Tibial artery (tissue), 4 donors: ENCODE measurements at regions not wholly inside any gene's neighbourhood (a gene's known extent, or its start where the extent isn't known, plus 50 kb on each side); places are given as distances from the start of the nearest gene placed in this dataset.

Source experiments
- DNase-seq, 2 donors: peaks; one replicate each; pipeline ENCODE4 v3.0.0-alpha.2; 2019
- H3K27ac ChIP-seq, 2 donors: fragments of 200-600 bp; sonication (generic) in 1 of 2; 1 replicate in 1 of 2; 2 replicates in 1 of 2; pipeline ENCODE4 v1.5.1; 2018 to 2019; ENCODE audit warnings: mild to moderate bottlenecking in 1 of 2
- H3K27me3 ChIP-seq, 2 donors: fragments of 200-600 bp; sonication (generic) in 1 of 2; one replicate each; pipeline versions ENCODE4 v1.5.1 to v1.6.0; 2016 to 2019
- H3K36me3 ChIP-seq, 3 donors: fragments of 200-600 bp; sonication (generic) in 2 of 3; one replicate each; pipeline ENCODE4 v1.5.1; 2016 to 2019; ENCODE audit warnings: mild to moderate bottlenecking in 2 of 3
- H3K4me1 ChIP-seq, 4 donors: fragments of 200-600 bp; sonication (generic) in 2 of 4; 1 replicate in 3 of 4; 2 replicates in 1 of 4; pipeline ENCODE4 v1.5.1; 2016 to 2019
- H3K4me3 ChIP-seq, 2 donors: fragments of 200-600 bp; sonication (generic) in 1 of 2; 1 replicate in 1 of 2; 2 replicates in 1 of 2; pipeline ENCODE4 v1.5.1; 2018 to 2019; ENCODE audit warnings: mild to moderate bottlenecking in 2 of 2
- H3K9me3 ChIP-seq, 3 donors: fragments of 200-600 bp; sonication (generic) in 1 of 3; one replicate each; pipeline ENCODE4 v1.5.1; 2016 to 2019
- intact Hi-C: fragments of 100-400 bp; cut with DNase I; formaldehyde crosslinking; loops from one replicate; pipeline ENCODE4 v1.15.0; 2023; ENCODE audit warnings: low total_unique reads
- TF ChIP-seq, protein P1 (sequence below), 2 experiments: fragments of 200-600 bp in 1 of 2; fragments of 450-650 bp in 1 of 2; IDR thresholded peaks; one replicate each; pipeline ENCODE4 v1.5.1; 2017 to 2019; ENCODE audit warnings: antibody characterized with exemption in 2 of 2, mild to moderate bottlenecking in 1 of 2, moderate library complexity in 1 of 2

DNA sequence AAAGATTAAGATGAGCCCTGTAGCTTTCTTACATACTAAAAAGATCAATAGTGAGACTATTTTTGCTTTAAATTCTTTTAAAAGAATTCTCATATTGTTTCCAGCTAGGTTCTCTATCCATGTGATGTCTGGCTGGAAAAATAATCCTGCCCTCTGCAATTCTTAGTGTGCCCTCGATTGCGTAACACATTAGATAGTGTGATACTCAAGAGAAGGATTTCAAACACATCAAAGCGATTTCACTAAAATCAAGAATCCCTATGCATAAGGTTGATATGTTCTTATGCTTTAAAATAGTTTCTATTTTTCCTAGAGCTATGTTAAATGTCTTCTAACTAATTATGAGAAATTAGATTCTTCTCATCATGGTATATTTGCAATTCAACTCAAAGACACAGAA lies 127.3 kb upstream of the PLEKHA5 start:
- no peak overlapping the region for H3K27ac ChIP-seq
- H3K9me3 ChIP-seq = peaks cover 0 to 3% (median 0%) of the 10 kb centered on the region in 3 donors
- intact Hi-C loops = no loop called here
- H3K27me3 ChIP-seq = no peaks in the 10 kb centered on the region
- no peak for DNase-seq
- H3K4me3 ChIP-seq = no peak overlapping the region
- TF ChIP-seq, protein P1, sequence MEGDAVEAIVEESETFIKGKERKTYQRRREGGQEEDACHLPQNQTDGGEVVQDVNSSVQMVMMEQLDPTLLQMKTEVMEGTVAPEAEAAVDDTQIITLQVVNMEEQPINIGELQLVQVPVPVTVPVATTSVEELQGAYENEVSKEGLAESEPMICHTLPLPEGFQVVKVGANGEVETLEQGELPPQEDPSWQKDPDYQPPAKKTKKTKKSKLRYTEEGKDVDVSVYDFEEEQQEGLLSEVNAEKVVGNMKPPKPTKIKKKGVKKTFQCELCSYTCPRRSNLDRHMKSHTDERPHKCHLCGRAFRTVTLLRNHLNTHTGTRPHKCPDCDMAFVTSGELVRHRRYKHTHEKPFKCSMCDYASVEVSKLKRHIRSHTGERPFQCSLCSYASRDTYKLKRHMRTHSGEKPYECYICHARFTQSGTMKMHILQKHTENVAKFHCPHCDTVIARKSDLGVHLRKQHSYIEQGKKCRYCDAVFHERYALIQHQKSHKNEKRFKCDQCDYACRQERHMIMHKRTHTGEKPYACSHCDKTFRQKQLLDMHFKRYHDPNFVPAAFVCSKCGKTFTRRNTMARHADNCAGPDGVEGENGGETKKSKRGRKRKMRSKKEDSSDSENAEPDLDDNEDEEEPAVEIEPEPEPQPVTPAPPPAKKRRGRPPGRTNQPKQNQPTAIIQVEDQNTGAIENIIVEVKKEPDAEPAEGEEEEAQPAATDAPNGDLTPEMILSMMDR (IDR thresholded peaks at IDR 0.05) = no peak
- H3K36me3 ChIP-seq = no peaks in the 10 kb centered on the region
- H3K4me1 ChIP-seq = no peaks in the 10 kb centered on the region

DNA sequence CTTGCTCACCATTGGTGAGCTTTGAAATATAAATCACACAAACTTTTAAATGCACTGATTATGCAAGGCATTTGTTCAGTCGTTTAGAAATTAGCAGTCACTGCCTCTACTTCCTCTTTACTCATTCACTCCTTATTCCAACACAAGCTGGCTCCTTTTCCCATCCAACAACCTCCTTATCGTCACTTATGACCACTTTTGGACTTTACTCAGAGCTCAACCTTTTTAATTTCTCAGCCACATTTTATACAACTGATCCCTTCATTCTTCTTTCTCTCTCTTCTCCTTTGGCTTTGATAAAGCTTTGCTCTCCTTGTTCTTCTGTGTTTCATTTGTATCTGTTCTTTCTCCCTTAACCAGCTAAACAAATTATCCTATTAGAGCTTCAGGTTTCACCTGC lies 126.4 kb upstream of the PLEKHA5 start:
- Histone ChIP-seq H3K27ac (no peak overlapping the region), H3K36me3 (no peaks in the 10 kb centered on the region), H3K27me3 (no peaks in the 10 kb centered on the region), H3K4me3 (no peak overlapping the region), H3K4me1 (no peaks in the 10 kb centered on the region), H3K9me3 (no peaks in the 10 kb centered on the region)
- no peak for DNase-seq
- intact Hi-C loops = no loop called here
- TF ChIP-seq, protein P1 (IDR thresholded peaks at IDR 0.05) = no peak

DNA sequence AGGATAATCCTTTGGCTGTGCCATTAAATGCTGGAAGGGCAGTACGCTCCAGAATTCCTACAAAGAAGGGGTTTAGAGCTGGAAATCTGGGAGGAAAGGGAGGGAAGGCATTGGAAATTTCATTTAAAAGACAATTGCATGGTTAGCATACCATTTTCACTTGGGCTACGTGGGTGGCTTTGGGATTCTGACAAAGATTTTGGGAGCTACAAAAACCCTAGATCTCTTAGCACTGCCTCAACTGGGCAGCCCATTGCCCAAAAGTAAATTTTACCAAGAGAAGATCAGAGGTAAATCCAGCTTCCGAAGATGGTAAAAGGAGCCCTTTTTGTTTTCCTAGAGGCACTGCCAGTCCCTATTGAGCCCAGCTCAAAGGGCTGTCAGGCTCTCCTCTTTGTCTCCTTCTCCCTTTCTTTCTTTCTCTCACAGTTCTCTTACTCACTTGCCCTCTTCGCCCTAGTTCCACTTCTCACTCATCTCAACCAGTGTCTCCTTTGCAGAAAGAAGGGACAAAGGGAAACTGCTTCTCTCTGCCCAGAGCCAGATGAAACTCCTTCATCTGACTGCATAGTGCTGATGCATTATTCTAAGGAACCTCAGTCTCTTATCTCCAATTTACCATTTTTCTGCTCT lies 125.4 kb upstream of the PLEKHA5 start:
- Histone ChIP-seq H3K9me3 (no peaks in the 10 kb centered on the region), H3K27me3 (no peaks in the 10 kb centered on the region), H3K36me3 (no peaks in the 10 kb centered on the region), H3K27ac (no peak overlapping the region), H3K4me1 (no peaks in the 10 kb centered on the region), H3K4me3 (no peak overlapping the region)
- intact Hi-C loops = no loop called here
- TF ChIP-seq, protein P1 (IDR thresholded peaks at IDR 0.05) = no peak
- DNase-seq = no peak

DNA sequence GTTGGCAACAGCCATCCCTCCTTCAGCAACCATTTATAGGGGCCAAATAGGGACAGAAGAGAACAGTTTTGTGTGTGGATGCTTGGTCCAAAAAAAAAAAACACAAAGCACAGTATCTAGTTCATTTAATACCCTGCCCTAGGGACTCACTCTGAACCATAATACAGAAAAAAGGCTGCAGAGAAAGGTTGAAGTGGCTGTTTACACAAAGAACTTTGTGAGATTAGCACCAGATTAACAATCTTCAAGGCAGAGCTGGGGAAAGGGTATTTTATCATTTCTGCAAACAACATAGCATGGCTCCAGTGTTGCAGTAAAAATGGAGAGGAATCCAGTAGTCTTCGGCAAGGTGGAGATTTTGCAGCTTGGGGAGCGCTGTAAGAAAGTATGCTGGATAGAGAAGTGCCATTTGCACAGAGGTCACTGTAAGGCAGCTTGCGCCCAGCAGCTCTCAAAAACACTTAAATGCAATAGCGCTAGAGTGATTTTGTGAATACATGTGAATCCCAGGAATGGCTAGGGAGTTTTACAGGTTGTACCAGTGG lies 124.2 kb upstream of the PLEKHA5 start:
- Histone ChIP-seq H3K4me1 (no peaks in the 10 kb centered on the region), H3K36me3 (no peaks in the 10 kb centered on the region), H3K27me3 (no peaks in the 10 kb centered on the region), H3K9me3 (no peaks in the 10 kb centered on the region), H3K4me3 (no peak overlapping the region), H3K27ac (no peak overlapping the region)
- TF ChIP-seq, protein P1 (IDR thresholded peaks at IDR 0.05) = no peak
- intact Hi-C loops = no loop called here
- DNase-seq = no peak

DNA sequence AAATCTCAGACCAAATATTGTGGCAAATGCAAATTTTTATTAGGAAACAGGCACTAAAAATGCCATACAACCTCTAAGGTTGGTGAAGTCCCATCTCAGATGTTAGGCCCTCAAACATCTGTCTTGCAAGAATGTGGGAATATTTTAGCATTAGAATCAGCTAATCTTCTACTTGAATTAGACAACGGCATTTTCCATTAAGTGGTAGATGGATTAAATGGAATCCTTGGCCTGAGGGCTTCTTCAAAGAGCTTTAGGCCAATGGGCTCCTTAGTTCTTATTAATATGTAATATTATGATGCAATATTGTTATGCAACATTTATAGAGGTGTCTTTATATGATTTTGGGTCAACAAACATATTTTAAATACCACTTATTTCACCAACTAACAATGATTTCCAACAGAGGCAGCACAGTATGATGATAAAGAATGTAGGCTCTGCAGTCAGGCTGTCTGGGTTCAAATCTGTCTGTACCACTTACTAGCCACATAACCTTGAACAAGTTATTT lies 122.9 kb upstream of the PLEKHA5 start:
- Histone ChIP-seq H3K9me3 (no peaks in the 10 kb centered on the region), H3K27me3 (no peaks in the 10 kb centered on the region)

More for the DNA sequence above, 122.9 kb upstream of the PLEKHA5 start:
- intact Hi-C loops = no loop called here
- DNase-seq = no peak
- TF ChIP-seq, protein P1 (IDR thresholded peaks at IDR 0.05) = no peak
- Histone ChIP-seq H3K27ac (no peak overlapping the region), H3K4me3 (no peak overlapping the region), H3K4me1 (no peaks in the 10 kb centered on the region), H3K36me3 (no peaks in the 10 kb centered on the region)
